Neural cell (in vitro differentiated cells): ENCODE measurements at regions not wholly inside any gene's neighbourhood (a gene's known extent, or its start where the extent isn't known, plus 50 kb on each side); places are given as distances from the start of the nearest gene placed in this dataset.
A peak's percentile ranks its signal among the peaks of the same experiment; 100 is the strongest.

Experiments
- H2AFZ ChIP-seq: fragments of 200-600, 300-800 bp; sonication (generic), shearing (Covaris generic); 2 replicates; pipeline ENCODE4 v1.6.0; 2014; ENCODE audit warnings: low read depth, mild to moderate bottlenecking, antibody characterized with exemption, low read length, moderate library complexity
- H3F3A ChIP-seq: fragments of 200-600 bp; shearing (Covaris generic); 2 replicates; pipeline ENCODE4 v1.6.1; 2016; ENCODE audit warnings: mild to moderate bottlenecking, moderate library complexity, mixed read lengths, antibody characterized with exemption, low read length; ENCODE audit not compliant: insufficient read depth, poor library complexity, severe bottlenecking
- H3K27ac ChIP-seq: fragments of 200-600, 300-800 bp; sonication (generic), shearing (Covaris generic); 2 replicates; pipeline ENCODE4 v1.5.1; 2014; ENCODE audit warnings: mild to moderate bottlenecking, low read length, moderate library complexity
- H3K27me3 ChIP-seq: fragments of 300-800, 200-600 bp; sonication (generic), shearing (Covaris generic); 2 replicates; pipeline ENCODE4 v1.6.0; 2014; ENCODE audit warnings: mild to moderate bottlenecking, low read depth, low read length, moderate library complexity; ENCODE audit not compliant: insufficient read depth
- H3K36me3 ChIP-seq: fragments of 300-800, 200-600 bp; sonication (generic), shearing (Covaris generic); 2 replicates; pipeline ENCODE4 v1.5.1; 2014; ENCODE audit warnings: mild to moderate bottlenecking, antibody characterized with exemption, low read length, moderate library complexity; ENCODE audit not compliant: insufficient read depth
- H3K4me2 ChIP-seq: fragments of 300-800, 200-600 bp; sonication (generic), shearing (Covaris generic); 2 replicates; pipeline ENCODE4 v1.6.0; 2014; ENCODE audit warnings: mild to moderate bottlenecking, low read length
- H3K4me3 ChIP-seq: fragments of 300-800, 200-600 bp; sonication (generic), shearing (Covaris generic); 2 replicates; pipeline ENCODE4 v1.5.1; 2014; ENCODE audit warnings: mild to moderate bottlenecking, low read length, moderate library complexity
- H3K79me2 ChIP-seq: fragments of 200-600 bp; shearing (Covaris generic); replicated peaks from 2 replicates; pipeline ENCODE4 v1.6.0; 2014; ENCODE audit warnings: mild to moderate bottlenecking, low read length, moderate library complexity; ENCODE audit not compliant: insufficient read depth
- H3K9ac ChIP-seq: fragments of 300-800, 200-600 bp; sonication (generic), shearing (Covaris generic); 2 replicates; pipeline ENCODE4 v1.6.1; 2016; ENCODE audit warnings: mild to moderate bottlenecking, low read length, mixed read lengths
- H3K9me2 ChIP-seq: fragments of 200-600 bp; shearing (Covaris generic); 2 replicates; pipeline ENCODE4 v1.6.1; 2016; ENCODE audit warnings: mild to moderate bottlenecking, low read length, mixed read lengths; ENCODE audit not compliant: insufficient read depth
- H3K9me3 ChIP-seq: fragments of 200-600, 300-800 bp; sonication (generic), shearing (Covaris generic); 2 replicates; pipeline ENCODE4 v1.6.1; 2016; ENCODE audit warnings: mild to moderate bottlenecking, mixed run types, low read length, moderate library complexity, mixed read lengths
- H4K20me1 ChIP-seq: fragments of 200-600 bp; shearing (Covaris generic); 2 replicates; pipeline ENCODE4 v1.6.1; 2016; ENCODE audit warnings: mild to moderate bottlenecking, mixed run types; ENCODE audit not compliant: insufficient read depth
- EP300 ChIP-seq: fragments of 450-650 bp; conservative IDR thresholded peaks from 2 replicates; pipeline ENCODE4 v1.6.1; 2014; ENCODE audit warnings: antibody characterized with exemption, mild to moderate bottlenecking, moderate library complexity; ENCODE audit not compliant: poor library complexity, severe bottlenecking
- EZH2 ChIP-seq: fragments of 200-600, 300-800 bp; shearing (Covaris generic), sonication (generic); IDR thresholded peaks from 2 replicates; pipeline ENCODE4 v1.6.1; 2014; ENCODE audit warnings: antibody characterized with exemption, low read length, borderline replicate concordance, mild to moderate bottlenecking; ENCODE audit not compliant: insufficient read depth, poor library complexity, severe bottlenecking
- MXI1 ChIP-seq: fragments of 450-650 bp; conservative IDR thresholded peaks from 2 replicates; pipeline ENCODE4 v1.6.1; 2014; ENCODE audit warnings: antibody characterized with exemption, mild to moderate bottlenecking; ENCODE audit not compliant: poor library complexity, severe bottlenecking
- POLR2AphosphoS5 ChIP-seq: IDR thresholded peaks from 2 replicates; pipeline ENCODE4 v1.6.1; 2012
- RAD21 ChIP-seq: fragments of 450-650 bp; conservative IDR thresholded peaks from 2 replicates; pipeline ENCODE4 v1.6.1; 2014; ENCODE audit warnings: antibody characterized with exemption, mild to moderate bottlenecking, moderate library complexity
- SMC3 ChIP-seq: fragments of 450-650 bp; conservative IDR thresholded peaks from 2 replicates; pipeline ENCODE4 v1.6.1; 2014; ENCODE audit warnings: antibody characterized with exemption, mild to moderate bottlenecking, moderate library complexity; ENCODE audit not compliant: poor library complexity
- TAF1 ChIP-seq: IDR thresholded peaks from 2 replicates; pipeline ENCODE4 v1.6.1; 2012; ENCODE audit warnings: low read depth
- TF ChIP-seq, protein P1 (sequence below): fragments of 450-650 bp; IDR thresholded peaks from 2 replicates; pipeline ENCODE4 v1.5.1; 2014; ENCODE audit warnings: antibody characterized with exemption, mild to moderate bottlenecking, moderate library complexity; ENCODE audit not compliant: poor library complexity, severe bottlenecking
- TF ChIP-seq, protein P2 (sequence below): IDR thresholded peaks from 2 replicates; pipeline ENCODE4 v1.6.1; 2012; ENCODE audit warnings: borderline replicate concordance

- no peaks in the 10 kb centered on the region for H3K9me2 ChIP-seq
- no peaks in the 10 kb centered on the region for H3K9me3 ChIP-seq
- H3K36me3 ChIP-seq = no peaks in the 10 kb centered on the region
- no peaks in the 10 kb centered on the region for H4K20me1 ChIP-seq
- H3K27me3 ChIP-seq = no peaks in the 10 kb centered on the region
- no peak overlapping the region for H3K4me3 ChIP-seq
- no peak overlapping the region for H3K9ac ChIP-seq
- H2AFZ ChIP-seq = no peak overlapping the region
- no peak overlapping the region for H3K4me2 ChIP-seq
- TF ChIP-seq EZH2 = no peak
- no peak for TF ChIP-seq SMC3
- TF ChIP-seq TAF1 = no peak
- TF ChIP-seq EP300 = no peak
- H3F3A ChIP-seq = no peaks in the 10 kb centered on the region
- H3K27ac ChIP-seq = peak overlapping the region; percentile 42
- H3K79me2 ChIP-seq = no peaks in the 10 kb centered on the region
Measured at GRCh38 chrX:51954592-51954991, 61.2 kb downstream of the MAGED1 start.

DNA sequence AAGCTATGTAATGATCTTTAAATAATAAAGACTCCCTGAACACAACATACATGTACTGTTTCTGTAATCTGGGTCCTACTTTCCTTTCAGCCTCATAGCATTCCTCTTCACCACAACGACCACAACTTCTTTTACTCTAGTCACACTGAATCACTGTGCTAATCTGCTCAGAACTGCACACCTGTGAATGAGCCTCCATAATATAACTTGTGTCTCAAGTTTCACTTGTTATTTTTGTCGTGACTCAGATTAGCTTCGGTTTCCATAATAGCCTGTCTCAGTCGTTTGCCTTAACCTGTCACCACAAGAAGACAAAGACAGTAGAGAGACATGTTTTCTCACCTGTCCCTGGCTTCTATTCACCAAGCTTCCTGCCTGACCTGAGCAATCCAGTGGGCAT lies 61.8 kb downstream of the MAGED1 start:
- H3K79me2 ChIP-seq = no peaks in the 10 kb centered on the region
- no peaks in the 10 kb centered on the region for H3K9me2 ChIP-seq
- H3F3A ChIP-seq = no peaks in the 10 kb centered on the region
- H3K9ac ChIP-seq = no peak overlapping the region
- H3K36me3 ChIP-seq = no peaks in the 10 kb centered on the region
- H3K9me3 ChIP-seq = no peaks in the 10 kb centered on the region
- TF ChIP-seq EP300 (no peak), RAD21 (no peak), MXI1 (no peak), POLR2AphosphoS5 (no peak), SMC3 (no peak), EZH2 (no peak), TAF1 (no peak)
- TF ChIP-seq, protein P1, sequence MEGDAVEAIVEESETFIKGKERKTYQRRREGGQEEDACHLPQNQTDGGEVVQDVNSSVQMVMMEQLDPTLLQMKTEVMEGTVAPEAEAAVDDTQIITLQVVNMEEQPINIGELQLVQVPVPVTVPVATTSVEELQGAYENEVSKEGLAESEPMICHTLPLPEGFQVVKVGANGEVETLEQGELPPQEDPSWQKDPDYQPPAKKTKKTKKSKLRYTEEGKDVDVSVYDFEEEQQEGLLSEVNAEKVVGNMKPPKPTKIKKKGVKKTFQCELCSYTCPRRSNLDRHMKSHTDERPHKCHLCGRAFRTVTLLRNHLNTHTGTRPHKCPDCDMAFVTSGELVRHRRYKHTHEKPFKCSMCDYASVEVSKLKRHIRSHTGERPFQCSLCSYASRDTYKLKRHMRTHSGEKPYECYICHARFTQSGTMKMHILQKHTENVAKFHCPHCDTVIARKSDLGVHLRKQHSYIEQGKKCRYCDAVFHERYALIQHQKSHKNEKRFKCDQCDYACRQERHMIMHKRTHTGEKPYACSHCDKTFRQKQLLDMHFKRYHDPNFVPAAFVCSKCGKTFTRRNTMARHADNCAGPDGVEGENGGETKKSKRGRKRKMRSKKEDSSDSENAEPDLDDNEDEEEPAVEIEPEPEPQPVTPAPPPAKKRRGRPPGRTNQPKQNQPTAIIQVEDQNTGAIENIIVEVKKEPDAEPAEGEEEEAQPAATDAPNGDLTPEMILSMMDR = no peak
- no peak overlapping the region for H3K27ac ChIP-seq
- no peak overlapping the region for H2AFZ ChIP-seq
- H3K4me2 ChIP-seq = no peak overlapping the region
- H3K27me3 ChIP-seq = no peaks in the 10 kb centered on the region
- H4K20me1 ChIP-seq = no peaks in the 10 kb centered on the region
- H3K4me3 ChIP-seq = no peak overlapping the region

- H3K4me2 ChIP-seq = no peak overlapping the region
- no peak overlapping the region for H3K9ac ChIP-seq
- no peaks in the 10 kb centered on the region for H3K9me3 ChIP-seq
- no peaks in the 10 kb centered on the region for H3K36me3 ChIP-seq
- no peak overlapping the region for H3K4me3 ChIP-seq
- H3K79me2 ChIP-seq = no peaks in the 10 kb centered on the region
- H3F3A ChIP-seq = no peaks in the 10 kb centered on the region
- no peaks in the 10 kb centered on the region for H4K20me1 ChIP-seq
- no peak overlapping the region for H2AFZ ChIP-seq
- H3K27ac ChIP-seq = no peak overlapping the region
- H3K9me2 ChIP-seq = no peaks in the 10 kb centered on the region
- TF ChIP-seq EZH2 = no peak
- TF ChIP-seq SMC3 = no peak
- no peak for TF ChIP-seq EP300
- no peak for TF ChIP-seq TAF1
- no peak for TF ChIP-seq POLR2AphosphoS5
- TF ChIP-seq, protein P1 = no peak
- TF ChIP-seq, protein P2, sequence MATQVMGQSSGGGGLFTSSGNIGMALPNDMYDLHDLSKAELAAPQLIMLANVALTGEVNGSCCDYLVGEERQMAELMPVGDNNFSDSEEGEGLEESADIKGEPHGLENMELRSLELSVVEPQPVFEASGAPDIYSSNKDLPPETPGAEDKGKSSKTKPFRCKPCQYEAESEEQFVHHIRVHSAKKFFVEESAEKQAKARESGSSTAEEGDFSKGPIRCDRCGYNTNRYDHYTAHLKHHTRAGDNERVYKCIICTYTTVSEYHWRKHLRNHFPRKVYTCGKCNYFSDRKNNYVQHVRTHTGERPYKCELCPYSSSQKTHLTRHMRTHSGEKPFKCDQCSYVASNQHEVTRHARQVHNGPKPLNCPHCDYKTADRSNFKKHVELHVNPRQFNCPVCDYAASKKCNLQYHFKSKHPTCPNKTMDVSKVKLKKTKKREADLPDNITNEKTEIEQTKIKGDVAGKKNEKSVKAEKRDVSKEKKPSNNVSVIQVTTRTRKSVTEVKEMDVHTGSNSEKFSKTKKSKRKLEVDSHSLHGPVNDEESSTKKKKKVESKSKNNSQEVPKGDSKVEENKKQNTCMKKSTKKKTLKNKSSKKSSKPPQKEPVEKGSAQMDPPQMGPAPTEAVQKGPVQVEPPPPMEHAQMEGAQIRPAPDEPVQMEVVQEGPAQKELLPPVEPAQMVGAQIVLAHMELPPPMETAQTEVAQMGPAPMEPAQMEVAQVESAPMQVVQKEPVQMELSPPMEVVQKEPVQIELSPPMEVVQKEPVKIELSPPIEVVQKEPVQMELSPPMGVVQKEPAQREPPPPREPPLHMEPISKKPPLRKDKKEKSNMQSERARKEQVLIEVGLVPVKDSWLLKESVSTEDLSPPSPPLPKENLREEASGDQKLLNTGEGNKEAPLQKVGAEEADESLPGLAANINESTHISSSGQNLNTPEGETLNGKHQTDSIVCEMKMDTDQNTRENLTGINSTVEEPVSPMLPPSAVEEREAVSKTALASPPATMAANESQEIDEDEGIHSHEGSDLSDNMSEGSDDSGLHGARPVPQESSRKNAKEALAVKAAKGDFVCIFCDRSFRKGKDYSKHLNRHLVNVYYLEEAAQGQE = no peak
- TF ChIP-seq MXI1 = no peak
- TF ChIP-seq RAD21 = no peak
- H3K27me3 ChIP-seq = no peaks in the 10 kb centered on the region
Measured at GRCh38 chrX:51956441-51956840, 63.0 kb downstream of the MAGED1 start.
